ENCODE measurements at regions not wholly inside any gene's neighbourhood (a gene's known extent, or its start where the extent isn't known, plus 50 kb on each side); places are given as distances from the start of the nearest gene placed in this dataset.

DNA sequence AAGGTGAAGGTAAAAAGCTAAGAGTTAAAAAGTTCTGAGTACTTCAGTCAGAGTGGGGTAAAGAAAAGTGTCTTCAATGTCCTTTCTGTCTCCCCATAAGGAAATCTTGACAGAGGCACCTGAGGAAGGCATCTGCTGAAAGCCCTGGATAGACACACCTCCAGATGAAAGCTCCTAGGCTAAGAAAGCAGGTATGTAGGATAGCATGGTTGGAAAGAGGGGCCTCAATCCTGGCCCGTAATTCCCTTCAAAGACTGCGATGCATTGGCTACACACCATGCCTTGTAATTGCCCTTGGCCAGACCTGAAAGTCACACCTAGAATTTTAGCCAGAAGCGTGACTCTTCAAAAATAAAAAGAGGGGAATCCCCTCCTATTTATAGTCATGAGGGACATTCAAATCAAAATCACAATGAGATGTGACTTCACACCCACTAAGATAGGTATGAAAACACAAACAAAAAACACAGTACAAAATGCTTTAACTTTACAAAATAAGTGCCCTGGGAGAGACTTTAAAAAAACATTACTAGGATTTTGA, 809.7 kb downstream of the IPMK start:
- Histone ChIP-seq H3K4me2 (replicated peaks; ENCODE audit: low read depth, low read length, poor library complexity, severe bottlenecking) (no peak overlapping the region), H3K4me3 (ENCODE audit: control extremely low read depth in 1 of 5, extremely low read depth in 1 of 5, insufficient read depth in 1 of 5, low read depth in 2 of 5, low read length in 4 of 5) (no peak overlapping the region), H3K9me3 (ENCODE audit: control extremely low read depth in 1 of 3, control insufficient read depth in 2 of 3, insufficient read depth in 1 of 3, low read length in 2 of 3) (no peaks in the 10 kb centered on the region), H3K27me3 (replicated peaks in 1 of 4; ENCODE audit: control extremely low read depth in 1 of 4, control insufficient read depth in 3 of 4, insufficient read depth in 4 of 4, low read length in 3 of 4) (no peaks in the 10 kb centered on the region), H3K4me1 (ENCODE audit: control insufficient read depth in 2 of 2, insufficient read depth in 2 of 2, low read length in 2 of 2) (no peaks in the 10 kb centered on the region), H2AFZ (ENCODE audit: insufficient read depth, low read depth, low read length, poor library complexity, severe bottlenecking) (no peak overlapping the region), H3K79me2 (ENCODE audit: control insufficient read depth, insufficient read depth, low read length) (no peaks in the 10 kb centered on the region), H4K20me1 (ENCODE audit: control insufficient read depth, insufficient read depth, low read length, poor library complexity, severe bottlenecking) (no peaks in the 10 kb centered on the region), H3K9ac (ENCODE audit: low read length) (no peak overlapping the region), H3K27ac (ENCODE audit: low read length in 2 of 2) (no peak overlapping the region), H3K36me3 (replicated peaks in 1 of 2; ENCODE audit: control extremely low read depth in 1 of 2, control insufficient read depth in 1 of 2, extremely low read depth in 1 of 2, insufficient read depth in 2 of 2, low read length in 1 of 2) (no peaks in the 10 kb centered on the region)
- Mint-ChIP-seq H3K27me3 (no peaks in the 10 kb centered on the region), H3K9me3 (ENCODE audit: insufficient read depth) (peaks cover 2% of the 10 kb centered on the region), H3K27ac (no peak overlapping the region), H3K4me3 (no peak overlapping the region), H3K4me1 (no peaks in the 10 kb centered on the region)
- ATAC-seq (ENCODE audit: low read depth) (no peak), DNase-seq (no peak)
- intact Hi-C loops (cut with micrococcal nuclease): no loop called here
- TF ChIP-seq, protein P1, sequence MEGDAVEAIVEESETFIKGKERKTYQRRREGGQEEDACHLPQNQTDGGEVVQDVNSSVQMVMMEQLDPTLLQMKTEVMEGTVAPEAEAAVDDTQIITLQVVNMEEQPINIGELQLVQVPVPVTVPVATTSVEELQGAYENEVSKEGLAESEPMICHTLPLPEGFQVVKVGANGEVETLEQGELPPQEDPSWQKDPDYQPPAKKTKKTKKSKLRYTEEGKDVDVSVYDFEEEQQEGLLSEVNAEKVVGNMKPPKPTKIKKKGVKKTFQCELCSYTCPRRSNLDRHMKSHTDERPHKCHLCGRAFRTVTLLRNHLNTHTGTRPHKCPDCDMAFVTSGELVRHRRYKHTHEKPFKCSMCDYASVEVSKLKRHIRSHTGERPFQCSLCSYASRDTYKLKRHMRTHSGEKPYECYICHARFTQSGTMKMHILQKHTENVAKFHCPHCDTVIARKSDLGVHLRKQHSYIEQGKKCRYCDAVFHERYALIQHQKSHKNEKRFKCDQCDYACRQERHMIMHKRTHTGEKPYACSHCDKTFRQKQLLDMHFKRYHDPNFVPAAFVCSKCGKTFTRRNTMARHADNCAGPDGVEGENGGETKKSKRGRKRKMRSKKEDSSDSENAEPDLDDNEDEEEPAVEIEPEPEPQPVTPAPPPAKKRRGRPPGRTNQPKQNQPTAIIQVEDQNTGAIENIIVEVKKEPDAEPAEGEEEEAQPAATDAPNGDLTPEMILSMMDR (IDR thresholded peaks at IDR 0.05): no peak
- no peak for TF ChIP-seq EZH2 (IDR thresholded peaks at IDR 0.05; ENCODE audit: borderline replicate concordance, insufficient read depth, low read depth, low read length, poor library complexity, severe bottlenecking)
- ChIA-PET POLR2A (no interaction called here), CTCF (no interaction called here)
- WGBS (ENCODE audit: insufficient coverage): 83% methylated on average over 2 of the region's 3 CpGs

DNA sequence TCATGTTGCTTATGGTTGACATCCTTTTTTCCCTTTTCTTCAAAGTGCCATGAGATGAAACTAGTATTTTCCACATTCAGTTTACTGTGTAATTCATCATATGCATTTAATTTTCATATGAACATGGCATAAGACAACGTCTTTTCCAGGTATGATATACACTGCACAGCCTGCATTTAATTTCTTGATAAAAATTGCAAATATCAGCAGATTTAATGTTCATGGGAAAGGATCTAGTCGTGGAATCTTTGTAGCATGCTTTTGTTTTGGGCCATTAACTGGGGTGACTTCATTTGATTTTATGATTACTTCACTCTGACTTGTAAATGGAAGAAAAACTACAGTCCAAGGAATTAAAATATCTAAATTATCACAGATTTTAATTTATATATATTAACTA, 837.3 kb downstream of the IPMK start:
- no peaks in the 10 kb centered on the region for H3K36me3 ChIP-seq (replicated peaks in 1 of 2; ENCODE audit: control extremely low read depth in 1 of 2, control insufficient read depth in 1 of 2, extremely low read depth in 1 of 2, insufficient read depth in 2 of 2, low read length in 1 of 2)
- ChIA-PET CTCF (no interaction called here), POLR2A (no interaction called here)
- no peak overlapping the region for H3K27ac ChIP-seq (ENCODE audit: low read length in 2 of 2)
- no peak overlapping the region for H3K4me3 ChIP-seq (ENCODE audit: control extremely low read depth in 1 of 5, extremely low read depth in 1 of 5, insufficient read depth in 1 of 5, low read depth in 2 of 5, low read length in 4 of 5)
- no CpG with 5 or more reads among the region's 2 CpGs for WGBS (ENCODE audit: insufficient coverage)
- H3K9me3 ChIP-seq (ENCODE audit: control extremely low read depth in 1 of 3, control insufficient read depth in 2 of 3, insufficient read depth in 1 of 3, low read length in 2 of 3): no peaks in the 10 kb centered on the region
- DNase-seq (no peak), ATAC-seq (ENCODE audit: low read depth) (no peak)
- H4K20me1 ChIP-seq (ENCODE audit: control insufficient read depth, insufficient read depth, low read length, poor library complexity, severe bottlenecking): no peaks in the 10 kb centered on the region
- no peaks in the 10 kb centered on the region for H3K27me3 Mint-ChIP-seq
- no peak overlapping the region for H3K9ac ChIP-seq (ENCODE audit: low read length)
- H3K4me1 ChIP-seq (ENCODE audit: control insufficient read depth in 2 of 2, insufficient read depth in 2 of 2, low read length in 2 of 2): no peaks in the 10 kb centered on the region
- H3K4me1 Mint-ChIP-seq: no peaks in the 10 kb centered on the region
- no peak overlapping the region for H2AFZ ChIP-seq (ENCODE audit: insufficient read depth, low read depth, low read length, poor library complexity, severe bottlenecking)
- TF ChIP-seq EZH2 (IDR thresholded peaks at IDR 0.05; ENCODE audit: borderline replicate concordance, insufficient read depth, low read depth, low read length, poor library complexity, severe bottlenecking): no peak
- TF ChIP-seq, protein P1 (IDR thresholded peaks at IDR 0.05): no peak
- H3K27ac Mint-ChIP-seq: no peak overlapping the region
- no peak overlapping the region for H3K4me2 ChIP-seq (replicated peaks; ENCODE audit: low read depth, low read length, poor library complexity, severe bottlenecking)
- no peaks in the 10 kb centered on the region for H3K79me2 ChIP-seq (ENCODE audit: control insufficient read depth, insufficient read depth, low read length)
- no peak overlapping the region for H3K4me3 Mint-ChIP-seq
- intact Hi-C loops (cut with micrococcal nuclease): no loop called here
- no peaks in the 10 kb centered on the region for H3K27me3 ChIP-seq (replicated peaks in 1 of 4; ENCODE audit: control extremely low read depth in 1 of 4, control insufficient read depth in 3 of 4, insufficient read depth in 4 of 4, low read length in 3 of 4)
- no peaks in the 10 kb centered on the region for H3K9me3 Mint-ChIP-seq (ENCODE audit: insufficient read depth)
